Activated T-cell treated with anti-CD3 and anti-CD28 coated beads for 1 hour (primary cell): ENCODE measurements at regions not wholly inside any gene's neighbourhood (a gene's known extent, or its start where the extent isn't known, plus 50 kb on each side); places are given as distances from the start of the nearest gene placed in this dataset.
"Not testable (repeated sequence)": the region's sequence is repeated elsewhere in the genome, so short reads cannot be mapped to it uniquely, and the experiment has no call there.

Source experiments
- DNase-seq: peaks from one replicate; pipeline ENCODE4 v3.0.0-alpha.2; 2020; ENCODE audit warnings: low read depth

GRCh38 chr3:14272959-14273560 is 94.4 kb downstream of the LSM3 start:
- not testable (repeated sequence) for DNase-seq

GRCh38 chr3:14273901-14274611 is 95.4 kb downstream of the LSM3 start:
- no peak for DNase-seq

- no peak for DNase-seq
Measured at GRCh38 chr3:14274612-14274936, 96.0 kb downstream of the LSM3 start.

- no peak for DNase-seq
Measured at GRCh38 chr3:14274999-14275961, 96.7 kb downstream of the LSM3 start.

GRCh38 chr3:14275962-14276909 is 97.6 kb downstream of the LSM3 start:
- DNase-seq, result no peak

- DNase-seq, result no peak
Measured at GRCh38 chr3:14277557-14277956, 98.9 kb downstream of the LSM3 start.

- DNase-seq, result no peak
Measured at GRCh38 chr3:14278265-14278798, 99.7 kb downstream of the LSM3 start.

GRCh38 chr3:14278799-14279625 is 100.4 kb downstream of the LSM3 start:
- no peak for DNase-seq

GRCh38 chr3:14279626-14280061 is 101.0 kb downstream of the LSM3 start:
- no peak for DNase-seq

GRCh38 chr3:14280326-14280725 is 101.7 kb downstream of the LSM3 start:
- no peak for DNase-seq

GRCh38 chr3:14281053-14281452 is 102.4 kb downstream of the LSM3 start:
- DNase-seq, result no peak

- no peak for DNase-seq
Measured at GRCh38 chr3:14282001-14282705, 103.5 kb downstream of the LSM3 start.

GRCh38 chr3:14282706-14283075 is 104.1 kb downstream of the LSM3 start:
- DNase-seq, result no peak

- DNase-seq, result no peak
Measured at GRCh38 chr3:14283092-14283812, 104.6 kb downstream of the LSM3 start.

GRCh38 chr3:14283813-14284438 is 105.3 kb downstream of the LSM3 start:
- DNase-seq, result no peak

- DNase-seq, result no peak
Measured at GRCh38 chr3:14284694-14285547, 106.3 kb downstream of the LSM3 start.

GRCh38 chr3:14285548-14285925 is 106.9 kb downstream of the LSM3 start:
- no peak for DNase-seq
